ENCODE measurements at regions not wholly inside any gene's neighbourhood (a gene's known extent, or its start where the extent isn't known, plus 50 kb on each side); places are given as distances from the start of the nearest gene placed in this dataset.

DNA sequence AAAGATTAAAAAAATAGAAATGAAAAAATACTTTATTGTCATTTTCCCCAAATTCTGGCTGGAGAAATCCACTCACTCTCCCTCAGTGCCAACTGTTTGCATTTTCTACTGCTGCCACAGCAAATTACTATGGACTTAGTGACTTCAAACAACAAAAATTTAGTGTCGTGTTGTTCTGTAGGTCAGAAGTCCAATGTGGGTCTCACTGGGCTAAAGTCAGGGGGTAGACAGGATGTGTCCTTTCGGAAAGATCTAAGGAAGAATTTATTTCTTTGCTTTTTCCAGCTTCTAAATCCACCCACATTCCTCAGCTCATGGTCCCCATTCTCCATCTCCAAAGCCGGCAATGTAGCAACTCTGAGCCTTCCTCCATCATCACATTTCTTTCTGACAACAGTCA lies 453.3 kb downstream of the KIF16B start:
- Histone ChIP-seq H3K9me3 (no peaks in the 10 kb centered on the region), H3K27ac (replicated peaks in 1 of 4) (no peak overlapping the region), H3K27me3 (no peaks in the 10 kb centered on the region), H3K36me3 (no peaks in the 10 kb centered on the region), H3K4me1 (peaks cover 0 to 4% (median 1%) of the 10 kb centered on the region in 4 donors), H3K4me3 (no peak overlapping the region)
- intact Hi-C loops (cut with DNase I): no loop called here
- 93% methylated on average over 3 of the region's 3 CpGs for WGBS
- no peak for DNase-seq (ENCODE audit: extremely low spot score)
- TF ChIP-seq POLR2A (IDR thresholded peaks at IDR 0.05; ENCODE audit: low read depth): no peak
- no peak for TF ChIP-seq POLR2AphosphoS5 (IDR thresholded peaks at IDR 0.05)
- TF ChIP-seq, protein P1, sequence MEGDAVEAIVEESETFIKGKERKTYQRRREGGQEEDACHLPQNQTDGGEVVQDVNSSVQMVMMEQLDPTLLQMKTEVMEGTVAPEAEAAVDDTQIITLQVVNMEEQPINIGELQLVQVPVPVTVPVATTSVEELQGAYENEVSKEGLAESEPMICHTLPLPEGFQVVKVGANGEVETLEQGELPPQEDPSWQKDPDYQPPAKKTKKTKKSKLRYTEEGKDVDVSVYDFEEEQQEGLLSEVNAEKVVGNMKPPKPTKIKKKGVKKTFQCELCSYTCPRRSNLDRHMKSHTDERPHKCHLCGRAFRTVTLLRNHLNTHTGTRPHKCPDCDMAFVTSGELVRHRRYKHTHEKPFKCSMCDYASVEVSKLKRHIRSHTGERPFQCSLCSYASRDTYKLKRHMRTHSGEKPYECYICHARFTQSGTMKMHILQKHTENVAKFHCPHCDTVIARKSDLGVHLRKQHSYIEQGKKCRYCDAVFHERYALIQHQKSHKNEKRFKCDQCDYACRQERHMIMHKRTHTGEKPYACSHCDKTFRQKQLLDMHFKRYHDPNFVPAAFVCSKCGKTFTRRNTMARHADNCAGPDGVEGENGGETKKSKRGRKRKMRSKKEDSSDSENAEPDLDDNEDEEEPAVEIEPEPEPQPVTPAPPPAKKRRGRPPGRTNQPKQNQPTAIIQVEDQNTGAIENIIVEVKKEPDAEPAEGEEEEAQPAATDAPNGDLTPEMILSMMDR (IDR thresholded peaks at IDR 0.05): no peak
- TF ChIP-seq EP300 (IDR thresholded peaks at IDR 0.05): no peak

DNA sequence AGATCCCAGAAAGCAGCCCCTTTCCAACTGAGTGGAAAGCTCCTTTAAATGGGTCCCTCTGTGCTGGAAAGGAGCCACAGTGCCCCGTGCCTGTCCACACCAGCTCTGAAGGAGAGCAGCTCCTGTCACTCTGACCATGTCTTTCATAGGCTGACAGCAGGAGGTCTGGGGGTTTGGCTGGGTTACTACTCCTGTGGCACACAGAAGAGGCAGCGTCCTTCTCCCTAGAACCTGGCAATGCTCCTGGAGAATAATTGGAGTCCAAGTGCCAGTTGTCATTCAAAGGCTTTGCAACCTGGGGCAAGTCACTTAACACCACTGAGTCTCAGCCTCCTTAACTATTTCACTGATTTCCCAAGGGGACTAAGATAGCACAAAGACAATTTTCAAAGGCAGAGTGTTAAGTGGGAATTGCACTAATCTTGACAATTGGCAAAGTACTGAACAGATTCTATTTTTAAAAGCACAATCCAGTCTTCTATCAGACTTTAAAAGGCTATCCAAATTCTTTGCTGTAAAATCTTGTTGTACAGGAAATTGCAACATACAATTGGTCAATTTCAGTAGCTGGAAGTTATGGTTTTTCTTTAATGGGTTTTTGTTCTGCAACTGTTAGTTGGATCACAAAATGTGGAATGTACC lies 457.2 kb downstream of the KIF16B start:
- Histone ChIP-seq H3K4me1 (peaks cover 0 to 4% (median 1%) of the 10 kb centered on the region in 4 donors), H3K27ac (replicated peaks in 1 of 4) (no peak overlapping the region), H3K4me3 (no peak overlapping the region), H3K9me3 (no peaks in the 10 kb centered on the region), H3K27me3 (no peaks in the 10 kb centered on the region), H3K36me3 (no peaks in the 10 kb centered on the region)
- TF ChIP-seq EP300 (IDR thresholded peaks at IDR 0.05) (no peak), POLR2A (IDR thresholded peaks at IDR 0.05; ENCODE audit: low read depth) (no peak), POLR2AphosphoS5 (IDR thresholded peaks at IDR 0.05) (no peak)
- TF ChIP-seq, protein P1 (IDR thresholded peaks at IDR 0.05): no peak
- intact Hi-C loops (cut with DNase I): no loop called here
- 63% methylated on average over 2 of the region's 2 CpGs for WGBS
- peak; percentile 90 for DNase-seq (ENCODE audit: extremely low spot score)

DNA sequence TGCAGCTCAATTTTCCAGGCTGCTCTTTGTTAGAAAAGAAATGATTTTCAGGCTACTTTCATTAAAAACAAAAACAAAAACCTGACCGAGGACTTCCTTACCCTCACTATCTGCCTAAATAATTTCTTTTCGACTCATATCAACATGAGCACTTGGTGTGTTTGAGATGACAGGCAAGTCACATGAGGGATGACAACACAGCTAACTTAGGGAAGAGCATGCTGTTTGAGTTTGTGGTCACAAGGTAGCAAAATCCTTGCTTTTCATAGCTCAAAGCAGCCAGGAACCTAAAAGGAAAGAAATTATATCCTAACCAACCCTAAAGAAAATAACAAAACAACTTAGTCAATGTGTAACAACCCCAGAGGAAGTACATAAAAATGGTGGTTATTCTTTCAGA lies 459.5 kb downstream of the KIF16B start:
- intact Hi-C loops (cut with DNase I): no loop called here
- WGBS: 87% methylated on average over 2 of the region's 2 CpGs
- TF ChIP-seq EP300 (IDR thresholded peaks at IDR 0.05) (no peak), POLR2AphosphoS5 (IDR thresholded peaks at IDR 0.05) (no peak), POLR2A (IDR thresholded peaks at IDR 0.05; ENCODE audit: low read depth) (no peak)
- TF ChIP-seq, protein P1 (IDR thresholded peaks at IDR 0.05): no peak

DNA sequence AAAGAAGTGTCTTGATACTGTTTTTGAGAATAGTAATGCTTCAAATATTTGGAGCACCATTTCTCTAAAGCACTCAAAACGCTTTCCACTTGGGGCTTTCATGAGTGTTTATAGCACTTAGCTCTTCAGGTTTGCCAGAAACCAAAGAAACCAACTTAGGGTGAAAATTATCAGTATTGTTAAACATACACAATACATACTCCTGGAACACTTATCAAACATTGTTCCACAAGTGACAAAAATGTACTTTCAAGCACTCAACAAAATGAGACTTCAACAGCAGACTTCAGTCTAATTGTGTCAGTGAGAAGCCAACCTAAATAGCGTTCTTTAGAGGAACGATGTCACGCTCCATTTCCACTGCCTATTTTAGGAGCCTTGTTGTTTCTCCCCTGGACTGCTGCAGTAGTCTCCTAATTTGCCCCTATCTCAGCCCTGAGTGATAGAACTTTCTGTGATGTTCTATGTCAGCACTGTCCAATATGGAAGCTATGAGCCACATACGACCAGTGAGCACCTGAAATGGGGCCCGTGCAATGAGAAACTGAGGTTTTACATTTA lies 461.3 kb downstream of the KIF16B start:
- Histone ChIP-seq H3K36me3 (no peaks in the 10 kb centered on the region), H3K4me3 (no peak overlapping the region), H3K27me3 (no peaks in the 10 kb centered on the region), H3K27ac (replicated peaks in 1 of 4) (no peak overlapping the region), H3K4me1 (peaks cover 3 to 8% (median 5%) of the 10 kb centered on the region in 4 donors), H3K9me3 (no peaks in the 10 kb centered on the region)
- TF ChIP-seq POLR2A (IDR thresholded peaks at IDR 0.05; ENCODE audit: low read depth) (no peak), EP300 (IDR thresholded peaks at IDR 0.05) (no peak), POLR2AphosphoS5 (IDR thresholded peaks at IDR 0.05) (no peak)
- TF ChIP-seq, protein P1 (IDR thresholded peaks at IDR 0.05): no peak
- WGBS: 95% methylated on average over 6 of the region's 6 CpGs
- no peak for DNase-seq (ENCODE audit: extremely low spot score)
- intact Hi-C loops (cut with DNase I): no loop called here

More for the DNA sequence above, 459.5 kb downstream of the KIF16B start:
- H3K4me3 ChIP-seq: no peak overlapping the region
- no peak for DNase-seq (ENCODE audit: extremely low spot score)
- no peak overlapping the region for H3K27ac ChIP-seq (replicated peaks in 1 of 4)
- no peaks in the 10 kb centered on the region for H3K27me3 ChIP-seq
- H3K36me3 ChIP-seq: no peaks in the 10 kb centered on the region
- H3K4me1 ChIP-seq: peaks cover 0 to 4% (median 1%) of the 10 kb centered on the region in 4 donors
- no peaks in the 10 kb centered on the region for H3K9me3 ChIP-seq

All from esophagus muscularis mucosa (tissue), 4 donors.